ENCODE measurements at regions not wholly inside any gene's neighbourhood (a gene's known extent, or its start where the extent isn't known, plus 50 kb on each side); places are given as distances from the start of the nearest gene placed in this dataset.

DNA sequence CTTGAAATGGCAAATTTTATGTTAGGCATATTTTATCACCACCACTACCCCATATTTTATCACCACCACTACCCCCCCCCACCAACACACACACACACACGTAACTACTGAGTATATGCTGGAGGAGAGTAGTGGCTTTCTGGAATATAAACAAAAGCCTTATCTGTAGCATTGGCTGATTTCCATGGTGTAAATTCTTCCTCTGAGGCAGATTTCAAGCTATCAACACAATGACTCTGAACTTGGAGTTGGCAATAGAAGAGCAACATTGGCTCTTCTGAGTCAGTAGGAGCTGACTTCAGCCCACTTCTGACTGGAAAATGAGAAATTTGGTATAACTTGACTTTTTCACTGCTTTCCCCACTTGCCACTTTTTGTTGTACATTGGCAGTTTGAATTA, 143.0 kb downstream of the CAVIN4 start:
- in situ Hi-C loops (cut with MboI; ENCODE audit: low pct_unique_long_range_greater_than_20kb, low sequenced_read_pairs, unreplicated experiment), result loop anchor here (25.0 kb wide), 1 partner anchor 591 kb away; no protein-coding TSS in a partner anchor
- TF ChIP-seq, protein P1, sequence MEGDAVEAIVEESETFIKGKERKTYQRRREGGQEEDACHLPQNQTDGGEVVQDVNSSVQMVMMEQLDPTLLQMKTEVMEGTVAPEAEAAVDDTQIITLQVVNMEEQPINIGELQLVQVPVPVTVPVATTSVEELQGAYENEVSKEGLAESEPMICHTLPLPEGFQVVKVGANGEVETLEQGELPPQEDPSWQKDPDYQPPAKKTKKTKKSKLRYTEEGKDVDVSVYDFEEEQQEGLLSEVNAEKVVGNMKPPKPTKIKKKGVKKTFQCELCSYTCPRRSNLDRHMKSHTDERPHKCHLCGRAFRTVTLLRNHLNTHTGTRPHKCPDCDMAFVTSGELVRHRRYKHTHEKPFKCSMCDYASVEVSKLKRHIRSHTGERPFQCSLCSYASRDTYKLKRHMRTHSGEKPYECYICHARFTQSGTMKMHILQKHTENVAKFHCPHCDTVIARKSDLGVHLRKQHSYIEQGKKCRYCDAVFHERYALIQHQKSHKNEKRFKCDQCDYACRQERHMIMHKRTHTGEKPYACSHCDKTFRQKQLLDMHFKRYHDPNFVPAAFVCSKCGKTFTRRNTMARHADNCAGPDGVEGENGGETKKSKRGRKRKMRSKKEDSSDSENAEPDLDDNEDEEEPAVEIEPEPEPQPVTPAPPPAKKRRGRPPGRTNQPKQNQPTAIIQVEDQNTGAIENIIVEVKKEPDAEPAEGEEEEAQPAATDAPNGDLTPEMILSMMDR (IDR thresholded peaks at IDR 0.05; ENCODE audit: extremely low read depth, insufficient read depth, missing control alignments), result no peak
- DNase-seq (ENCODE audit: low spot score), result no peak

DNA sequence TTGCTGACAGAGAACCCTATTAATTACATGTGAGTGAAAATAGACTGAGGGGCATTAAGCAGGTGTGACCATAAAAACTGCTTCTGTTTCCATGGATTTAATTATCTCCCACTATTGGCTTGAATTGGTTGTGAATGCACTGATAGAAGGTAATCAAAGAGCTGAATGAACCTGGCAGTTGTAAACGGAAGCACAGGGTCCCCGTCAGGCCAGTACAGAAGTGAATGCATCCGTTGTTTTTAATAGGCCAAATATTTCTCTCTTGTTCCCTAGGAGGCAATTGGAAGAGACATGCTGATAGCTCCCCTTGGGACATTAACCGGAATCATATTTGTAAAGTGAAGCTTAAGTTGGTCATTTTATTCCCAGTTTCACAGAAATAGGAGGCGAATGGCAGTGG, 147.0 kb downstream of the CAVIN4 start:
- DNase-seq (ENCODE audit: low spot score), result no peak
- in situ Hi-C loops (cut with MboI; ENCODE audit: low pct_unique_long_range_greater_than_20kb, low sequenced_read_pairs, unreplicated experiment), result loop anchor here (25.0 kb wide), 1 partner anchor 587 kb away; no protein-coding TSS in a partner anchor
- TF ChIP-seq, protein P1 (IDR thresholded peaks at IDR 0.05; ENCODE audit: extremely low read depth, insufficient read depth, missing control alignments), result no peak

- TF ChIP-seq, protein P1 (IDR thresholded peaks at IDR 0.05; ENCODE audit: extremely low read depth, insufficient read depth, missing control alignments), result no peak
- no peak for DNase-seq (ENCODE audit: low spot score)
- in situ Hi-C loops (cut with MboI; ENCODE audit: low pct_unique_long_range_greater_than_20kb, low sequenced_read_pairs, unreplicated experiment), result no loop called here
Measured at GRCh38 chr9:100725371-100725770, 147.5 kb downstream of the CAVIN4 start.

GRCh38 chr9:100729336-100729895, 151.5 kb downstream of the CAVIN4 start:
- in situ Hi-C loops (cut with MboI; ENCODE audit: low pct_unique_long_range_greater_than_20kb, low sequenced_read_pairs, unreplicated experiment), result no loop called here
- DNase-seq (ENCODE audit: low spot score), result no peak
- TF ChIP-seq, protein P1 (IDR thresholded peaks at IDR 0.05; ENCODE audit: extremely low read depth, insufficient read depth, missing control alignments), result no peak

GRCh38 chr9:100730086-100730485, 152.2 kb downstream of the CAVIN4 start:
- in situ Hi-C loops (cut with MboI; ENCODE audit: low pct_unique_long_range_greater_than_20kb, low sequenced_read_pairs, unreplicated experiment), result no loop called here
- TF ChIP-seq, protein P1 (IDR thresholded peaks at IDR 0.05; ENCODE audit: extremely low read depth, insufficient read depth, missing control alignments), result no peak
- DNase-seq (ENCODE audit: low spot score), result no peak

GRCh38 chr9:100731038-100731556, 153.2 kb downstream of the CAVIN4 start:
- no peak for DNase-seq (ENCODE audit: low spot score)
- TF ChIP-seq, protein P1 (IDR thresholded peaks at IDR 0.05; ENCODE audit: extremely low read depth, insufficient read depth, missing control alignments), result no peak
- in situ Hi-C loops (cut with MboI; ENCODE audit: low pct_unique_long_range_greater_than_20kb, low sequenced_read_pairs, unreplicated experiment), result no loop called here
